ENCODE measurements at regions not wholly inside any gene's neighbourhood (a gene's known extent, or its start where the extent isn't known, plus 50 kb on each side); places are given as distances from the start of the nearest gene placed in this dataset.
"Not testable (repeated sequence)": the region's sequence is repeated elsewhere in the genome, so short reads cannot be mapped to it uniquely, and the experiment has no call there.

GRCh38 chr11:130555251-130555841 is 106.9 kb downstream of the ADAMTS15 start:
- H3K36me3 Mint-ChIP-seq, result no peaks in the 10 kb centered on the region
- no peak overlapping the region for H3K27ac Mint-ChIP-seq
- no peaks in the 10 kb centered on the region for H3K4me1 Mint-ChIP-seq (ENCODE audit: low read depth)
- intact Hi-C loops (cut with micrococcal nuclease), result no loop called here
- POLR2A ChIA-PET, result no interaction called here
- no peak for DNase-seq
- peaks cover 2% of the 10 kb centered on the region for H3K9me3 Mint-ChIP-seq
- CTCF ChIA-PET, result no interaction called here
- H3K4me3 Mint-ChIP-seq, result no peak overlapping the region
- peaks cover 9% of the 10 kb centered on the region for H3K27me3 Mint-ChIP-seq

GRCh38 chr11:130560000-130560780 is 111.7 kb downstream of the ADAMTS15 start:
- Mint-ChIP-seq H3K27me3 (peaks cover 10% of the 10 kb centered on the region), H3K36me3 (no peaks in the 10 kb centered on the region), H3K4me3 (no peak overlapping the region), H3K9me3 (peaks cover 2% of the 10 kb centered on the region), H3K4me1 (ENCODE audit: low read depth) (no peaks in the 10 kb centered on the region), H3K27ac (no peak overlapping the region)
- DNase-seq, result no peak
- ChIA-PET POLR2A (no interaction called here), CTCF (no interaction called here)
- intact Hi-C loops (cut with micrococcal nuclease), result no loop called here

- CTCF ChIA-PET, result no interaction called here
- intact Hi-C loops (cut with micrococcal nuclease), result no loop called here
- DNase-seq, result no peak
- POLR2A ChIA-PET, result no interaction called here
- no peaks in the 10 kb centered on the region for H3K4me1 Mint-ChIP-seq (ENCODE audit: low read depth)
- H3K27me3 Mint-ChIP-seq, result peaks cover 9% of the 10 kb centered on the region
- no peak overlapping the region for H3K4me3 Mint-ChIP-seq
- no peak overlapping the region for H3K27ac Mint-ChIP-seq
- H3K36me3 Mint-ChIP-seq, result no peaks in the 10 kb centered on the region
- peaks cover 2% of the 10 kb centered on the region for H3K9me3 Mint-ChIP-seq
Measured at GRCh38 chr11:130560781-130561109, 112.3 kb downstream of the ADAMTS15 start.

GRCh38 chr11:130561441-130561881 is 113.0 kb downstream of the ADAMTS15 start:
- H3K27ac Mint-ChIP-seq, result no peak overlapping the region
- no peak overlapping the region for H3K4me3 Mint-ChIP-seq
- CTCF ChIA-PET, result no interaction called here
- POLR2A ChIA-PET, result no interaction called here
- intact Hi-C loops (cut with micrococcal nuclease), result no loop called here
- DNase-seq, result no peak
- peaks cover 2% of the 10 kb centered on the region for H3K9me3 Mint-ChIP-seq
- H3K27me3 Mint-ChIP-seq, result peaks cover 8% of the 10 kb centered on the region
- H3K4me1 Mint-ChIP-seq (ENCODE audit: low read depth), result no peaks in the 10 kb centered on the region
- no peaks in the 10 kb centered on the region for H3K36me3 Mint-ChIP-seq

GRCh38 chr11:130562549-130562948 is 114.1 kb downstream of the ADAMTS15 start:
- Mint-ChIP-seq H3K4me1 (ENCODE audit: low read depth) (no peaks in the 10 kb centered on the region), H3K27ac (no peak overlapping the region), H3K4me3 (no peak overlapping the region), H3K27me3 (peaks cover 8% of the 10 kb centered on the region), H3K36me3 (no peaks in the 10 kb centered on the region), H3K9me3 (peaks cover 2% of the 10 kb centered on the region)
- ChIA-PET POLR2A (no interaction called here), CTCF (no interaction called here)
- DNase-seq, result no peak
- intact Hi-C loops (cut with micrococcal nuclease), result no loop called here

DNA sequence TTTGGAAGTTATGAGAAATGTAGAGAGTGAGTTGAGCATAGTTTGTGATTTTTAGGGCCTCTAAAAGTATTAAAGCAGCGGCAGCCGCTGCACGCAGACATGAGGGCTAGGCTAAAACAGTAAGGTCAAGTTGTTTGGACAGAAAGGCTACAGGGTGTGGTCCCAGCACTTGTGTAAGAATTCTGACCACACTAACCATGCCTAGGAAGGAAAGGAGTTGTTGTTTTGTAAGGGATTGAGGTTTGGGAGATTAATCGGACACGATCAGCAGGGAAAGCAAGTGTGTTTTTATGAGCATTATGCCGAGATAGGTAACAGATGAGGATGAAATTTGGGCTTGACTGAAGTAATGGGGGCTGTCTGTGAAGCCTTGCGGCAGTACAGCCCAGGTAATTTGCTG is 117.9 kb downstream of the ADAMTS15 start:
- intact Hi-C loops (cut with micrococcal nuclease); CTCF ChIA-PET; H3K27me3 Mint-ChIP-seq: not testable (repeated sequence)

GRCh38 chr11:130571519-130571918 is 123.1 kb downstream of the ADAMTS15 start:
- ChIA-PET CTCF (no interaction called here), POLR2A (no interaction called here)
- no peak overlapping the region for H3K4me3 Mint-ChIP-seq
- no peak overlapping the region for H3K27ac Mint-ChIP-seq
- intact Hi-C loops (cut with micrococcal nuclease), result no loop called here
- H3K9me3 Mint-ChIP-seq, result no peaks in the 10 kb centered on the region
- H3K27me3 Mint-ChIP-seq, result peaks cover 2% of the 10 kb centered on the region
- no peak for DNase-seq
- no peaks in the 10 kb centered on the region for H3K4me1 Mint-ChIP-seq (ENCODE audit: low read depth)
- no peaks in the 10 kb centered on the region for H3K36me3 Mint-ChIP-seq

More for the DNA sequence above, 117.9 kb downstream of the ADAMTS15 start:
- H3K9me3 Mint-ChIP-seq; H3K36me3 Mint-ChIP-seq; H3K4me3 Mint-ChIP-seq; DNase-seq; H3K4me1 Mint-ChIP-seq (ENCODE audit: low read depth); POLR2A ChIA-PET; H3K27ac Mint-ChIP-seq: not testable (repeated sequence)

DNA sequence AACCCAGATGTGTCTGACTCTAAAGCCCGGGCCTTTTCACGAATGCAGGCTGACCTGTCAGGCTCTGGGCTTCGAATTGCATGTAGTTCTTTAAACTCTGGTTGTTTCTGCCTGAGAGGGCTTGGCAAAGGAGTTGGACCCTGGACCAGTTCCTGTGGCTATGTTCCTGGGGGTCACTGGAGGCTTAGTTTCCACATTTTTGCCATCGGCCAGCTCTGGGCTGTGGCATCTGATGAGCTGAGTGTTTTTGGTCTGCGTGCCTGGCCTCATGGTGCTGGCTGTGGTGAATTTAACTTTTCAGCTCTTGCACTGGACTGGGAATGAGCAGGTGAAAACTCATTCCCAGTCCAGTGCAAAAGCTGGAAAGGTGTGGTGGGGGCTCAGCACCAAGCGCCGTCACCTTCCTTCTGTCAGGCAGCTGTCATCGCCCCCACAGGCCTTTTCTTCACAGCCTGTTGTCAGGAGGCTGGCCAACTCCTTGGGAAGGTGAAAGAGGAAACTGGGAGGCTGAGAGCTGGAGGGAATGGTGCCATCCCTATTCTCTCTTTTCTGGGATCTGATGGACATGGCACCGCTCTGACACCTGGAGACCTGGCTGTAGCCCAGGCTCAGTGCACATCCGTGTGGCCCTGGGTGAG is 123.6 kb downstream of the ADAMTS15 start:
- intact Hi-C loops (cut with micrococcal nuclease), result no loop called here
- Mint-ChIP-seq H3K4me1 (ENCODE audit: low read depth) (no peaks in the 10 kb centered on the region), H3K9me3 (no peaks in the 10 kb centered on the region)

DNA sequence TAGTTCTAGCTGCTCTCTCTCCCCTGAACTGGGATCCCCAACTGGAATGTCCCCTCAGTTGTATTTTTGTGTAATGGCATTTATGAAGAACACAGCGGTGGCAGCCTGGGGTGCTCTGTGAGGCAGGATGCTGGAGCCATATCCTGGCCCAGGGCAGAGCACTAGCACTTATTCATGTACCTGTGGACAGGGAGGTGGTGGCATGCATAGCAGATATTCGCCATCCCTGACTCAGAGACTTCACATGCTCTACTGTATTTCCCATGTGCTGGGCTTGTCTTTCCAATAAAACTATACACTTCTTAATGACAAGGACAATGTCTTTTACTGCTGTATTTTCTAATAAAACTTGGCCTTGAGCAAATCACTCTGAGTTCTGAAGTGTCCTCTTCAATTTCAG is 125.3 kb downstream of the ADAMTS15 start:
- CTCF ChIA-PET, result no interaction called here
- no peaks in the 10 kb centered on the region for H3K36me3 Mint-ChIP-seq
- DNase-seq, result no peak
- no peak overlapping the region for H3K27ac Mint-ChIP-seq
- no peaks in the 10 kb centered on the region for H3K4me1 Mint-ChIP-seq (ENCODE audit: low read depth)
- H3K27me3 Mint-ChIP-seq, result peaks cover 2% of the 10 kb centered on the region
- no peak overlapping the region for H3K4me3 Mint-ChIP-seq
- intact Hi-C loops (cut with micrococcal nuclease), result no loop called here
- H3K9me3 Mint-ChIP-seq, result no peaks in the 10 kb centered on the region
- POLR2A ChIA-PET, result no interaction called here

More for the DNA sequence above, 123.6 kb downstream of the ADAMTS15 start:
- no peak overlapping the region for H3K4me3 Mint-ChIP-seq
- no peak overlapping the region for H3K27ac Mint-ChIP-seq
- no peak for DNase-seq
- peaks cover 2% of the 10 kb centered on the region for H3K27me3 Mint-ChIP-seq
- CTCF ChIA-PET, result no interaction called here
- no peaks in the 10 kb centered on the region for H3K36me3 Mint-ChIP-seq
- POLR2A ChIA-PET, result no interaction called here

DNA sequence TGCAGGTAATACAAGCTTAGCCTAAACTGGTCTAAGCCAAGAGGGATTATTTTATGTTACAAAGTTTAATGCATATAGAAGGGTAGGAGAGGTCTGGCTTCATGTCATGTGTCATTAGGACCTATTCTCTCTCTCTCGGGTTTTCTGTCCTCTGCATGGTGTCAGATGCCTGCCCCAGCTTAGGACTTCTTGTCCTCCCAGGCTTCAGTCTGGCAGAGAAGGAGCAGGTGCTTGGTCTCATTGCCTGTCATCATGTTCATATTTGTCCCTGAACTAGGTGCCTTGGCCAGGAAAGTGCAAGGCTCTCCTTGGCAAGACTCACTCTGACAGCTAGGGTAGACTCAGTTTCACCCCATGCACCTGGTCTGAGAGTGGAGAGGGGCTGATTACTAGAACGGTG is 126.3 kb downstream of the ADAMTS15 start:
- DNase-seq, result no peak
- CTCF ChIA-PET, result no interaction called here
- Mint-ChIP-seq H3K9me3 (no peaks in the 10 kb centered on the region), H3K36me3 (no peaks in the 10 kb centered on the region), H3K27me3 (peaks cover 2% of the 10 kb centered on the region), H3K4me1 (ENCODE audit: low read depth) (no peaks in the 10 kb centered on the region), H3K4me3 (no peak overlapping the region), H3K27ac (no peak overlapping the region)
- intact Hi-C loops (cut with micrococcal nuclease), result no loop called here
- POLR2A ChIA-PET, result no interaction called here

GRCh38 chr11:130576146-130576545 is 127.7 kb downstream of the ADAMTS15 start:
- Mint-ChIP-seq H3K27me3 (peaks cover 2% of the 10 kb centered on the region), H3K9me3 (no peaks in the 10 kb centered on the region), H3K36me3 (no peaks in the 10 kb centered on the region), H3K4me1 (ENCODE audit: low read depth) (no peaks in the 10 kb centered on the region), H3K27ac (no peak overlapping the region), H3K4me3 (no peak overlapping the region)
- intact Hi-C loops (cut with micrococcal nuclease), result no loop called here
- CTCF ChIA-PET, result no interaction called here
- POLR2A ChIA-PET, result no interaction called here
- no peak for DNase-seq

DNA sequence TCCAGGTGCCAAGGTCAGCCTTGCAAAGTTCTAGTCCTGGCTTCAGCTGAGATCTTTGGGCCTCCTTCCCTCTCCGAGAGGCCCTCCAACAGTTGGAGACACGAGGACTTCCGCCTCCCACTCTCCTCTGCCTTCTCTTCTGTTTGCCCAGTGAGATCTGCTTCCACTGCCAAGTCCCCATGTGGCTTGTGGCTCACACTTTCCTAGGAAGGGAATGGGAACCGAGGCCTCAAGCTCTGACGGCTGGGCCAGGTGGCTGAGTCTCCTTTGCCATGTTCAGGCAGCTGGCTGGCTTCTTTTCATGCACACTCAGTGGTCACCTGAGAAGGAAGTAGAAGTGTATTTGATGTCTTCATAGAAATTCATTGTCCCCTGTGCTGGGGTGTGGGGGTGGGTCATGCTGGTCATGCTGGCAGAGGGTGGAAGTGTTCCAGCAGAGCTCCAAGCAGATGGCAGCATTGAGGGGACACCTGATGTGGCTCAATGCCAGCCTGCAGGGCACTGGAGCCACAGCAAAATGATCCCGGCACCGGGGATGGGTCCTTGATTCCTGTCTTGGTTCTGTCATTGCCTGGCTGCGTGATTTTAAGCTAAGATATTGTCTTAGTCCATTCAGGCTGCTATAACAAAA is 130.4 kb downstream of the ADAMTS15 start:
- Mint-ChIP-seq H3K36me3 (no peaks in the 10 kb centered on the region), H3K4me3 (no peak overlapping the region), H3K27ac (no peak overlapping the region), H3K4me1 (ENCODE audit: low read depth) (no peaks in the 10 kb centered on the region), H3K27me3 (peaks cover 2% of the 10 kb centered on the region), H3K9me3 (no peaks in the 10 kb centered on the region)
- intact Hi-C loops (cut with micrococcal nuclease), result no loop called here
- ChIA-PET POLR2A (no interaction called here), CTCF (interaction anchor here (0.5 to 0.6 kb wide), 2 partner anchors 143 to 320 kb away, joined by 3 read pairs; no protein-coding TSS in a partner anchor)
- no peak for DNase-seq
